ENCODE measurements at regions not wholly inside any gene's neighbourhood (a gene's known extent, or its start where the extent isn't known, plus 50 kb on each side); places are given as distances from the start of the nearest gene placed in this dataset.

DNA sequence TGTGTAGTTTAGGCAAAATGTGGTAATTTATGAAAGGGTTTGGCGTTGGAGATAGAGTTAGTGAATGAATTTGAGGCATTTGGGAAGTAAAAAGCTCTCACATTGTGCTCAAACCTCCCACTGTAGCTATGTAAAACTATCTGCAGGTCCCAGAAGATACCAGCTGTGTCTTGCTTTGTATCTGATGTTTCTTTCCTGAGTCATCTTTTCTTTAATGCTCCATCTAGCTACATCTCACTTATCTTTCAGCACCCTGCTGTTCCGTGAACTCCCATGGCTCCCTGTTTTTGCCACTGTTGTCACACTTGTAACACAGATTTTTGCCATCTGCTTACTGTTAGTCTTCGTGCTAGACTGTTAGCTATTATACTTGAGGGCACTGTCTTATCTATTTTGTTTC is 253.1 kb downstream of the NPR3 start:
- TF ChIP-seq EZH2 (optimal IDR thresholded peaks at IDR 0.05; ENCODE audit: low read depth, low read length): no peak
- TF ChIP-seq, protein P1, sequence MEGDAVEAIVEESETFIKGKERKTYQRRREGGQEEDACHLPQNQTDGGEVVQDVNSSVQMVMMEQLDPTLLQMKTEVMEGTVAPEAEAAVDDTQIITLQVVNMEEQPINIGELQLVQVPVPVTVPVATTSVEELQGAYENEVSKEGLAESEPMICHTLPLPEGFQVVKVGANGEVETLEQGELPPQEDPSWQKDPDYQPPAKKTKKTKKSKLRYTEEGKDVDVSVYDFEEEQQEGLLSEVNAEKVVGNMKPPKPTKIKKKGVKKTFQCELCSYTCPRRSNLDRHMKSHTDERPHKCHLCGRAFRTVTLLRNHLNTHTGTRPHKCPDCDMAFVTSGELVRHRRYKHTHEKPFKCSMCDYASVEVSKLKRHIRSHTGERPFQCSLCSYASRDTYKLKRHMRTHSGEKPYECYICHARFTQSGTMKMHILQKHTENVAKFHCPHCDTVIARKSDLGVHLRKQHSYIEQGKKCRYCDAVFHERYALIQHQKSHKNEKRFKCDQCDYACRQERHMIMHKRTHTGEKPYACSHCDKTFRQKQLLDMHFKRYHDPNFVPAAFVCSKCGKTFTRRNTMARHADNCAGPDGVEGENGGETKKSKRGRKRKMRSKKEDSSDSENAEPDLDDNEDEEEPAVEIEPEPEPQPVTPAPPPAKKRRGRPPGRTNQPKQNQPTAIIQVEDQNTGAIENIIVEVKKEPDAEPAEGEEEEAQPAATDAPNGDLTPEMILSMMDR (IDR thresholded peaks at IDR 0.05; ENCODE audit: low read length): no peak
